Stimulated activated CD8-positive, alpha-beta memory T cell treated with anti-CD3 and anti-CD28 coated beads, Interleukin-15, amount 100 ng/mL, for 48 hours (primary cell): ENCODE measurements at regions not wholly inside any gene's neighbourhood (a gene's known extent, or its start where the extent isn't known, plus 50 kb on each side); places are given as distances from the start of the nearest gene placed in this dataset.
"Not testable (repeated sequence)": the region's sequence is repeated elsewhere in the genome, so short reads cannot be mapped to it uniquely, and the experiment has no call there.

Experiments used
- DNase-seq, 2 donors: peaks; one replicate each; pipeline ENCODE4 v3.0.0-alpha.2; 2020; ENCODE audit warnings: low read depth in 2 of 2

GRCh38 chr15:57767481-57767880 lies 61.0 kb downstream of the POLR2M start:
- no peak for DNase-seq

GRCh38 chr15:57769266-57769665 lies 62.8 kb downstream of the POLR2M start:
- DNase-seq, result no peak

GRCh38 chr15:57770495-57770894 lies 64.0 kb downstream of the POLR2M start:
- DNase-seq, result no peak

- DNase-seq, result no peak
These were observed 65.9 kb downstream of the POLR2M start for GRCh38 chr15:57772223-57772957.

- DNase-seq, result no peak
These were observed 66.5 kb downstream of the POLR2M start for GRCh38 chr15:57773051-57773450.

- no peak for DNase-seq
These were observed 70.5 kb downstream of the POLR2M start for GRCh38 chr15:57777003-57777402.

GRCh38 chr15:57780471-57780870 lies 74.0 kb downstream of the POLR2M start:
- no peak for DNase-seq

- no peak for DNase-seq
These were observed 76.2 kb downstream of the POLR2M start for GRCh38 chr15:57782731-57783130.

GRCh38 chr15:57784081-57784511 lies 77.6 kb downstream of the POLR2M start:
- DNase-seq, result no peak

- no peak for DNase-seq
These were observed 78.5 kb downstream of the POLR2M start for GRCh38 chr15:57785039-57785438.

- no peak for DNase-seq
These were observed 79.4 kb downstream of the POLR2M start for GRCh38 chr15:57785959-57786358.

- DNase-seq, result no peak
These were observed 82.7 kb downstream of the POLR2M start for GRCh38 chr15:57789225-57789624.

- no peak for DNase-seq
These were observed 86.4 kb downstream of the POLR2M start for GRCh38 chr15:57792724-57793449.

GRCh38 chr15:57795261-57795660 lies 88.7 kb downstream of the POLR2M start:
- no peak for DNase-seq

GRCh38 chr15:57796146-57796545 lies 89.6 kb downstream of the POLR2M start:
- DNase-seq, result no peak

- no peak for DNase-seq
These were observed 90.6 kb downstream of the POLR2M start for GRCh38 chr15:57797110-57797509.

- DNase-seq, result no peak
These were observed 91.2 kb downstream of the POLR2M start for GRCh38 chr15:57797568-57798267.

- no peak for DNase-seq
These were observed 99.5 kb downstream of the POLR2M start for GRCh38 chr15:57806003-57806402.

GRCh38 chr15:57809285-57809684 lies 102.8 kb downstream of the POLR2M start:
- not testable (repeated sequence) for DNase-seq

- no peak for DNase-seq
These were observed 110.1 kb downstream of the POLR2M start for GRCh38 chr15:57816599-57816998.

GRCh38 chr15:57819646-57820045 lies 113.1 kb downstream of the POLR2M start:
- DNase-seq, result no peak

- DNase-seq, result no peak
These were observed 113.6 kb downstream of the POLR2M start for GRCh38 chr15:57820119-57820518.

GRCh38 chr15:57821826-57822225 lies 115.3 kb downstream of the POLR2M start:
- DNase-seq, result no peak
